ENCODE measurements at regions not wholly inside any gene's neighbourhood (a gene's known extent, or its start where the extent isn't known, plus 50 kb on each side); places are given as distances from the start of the nearest gene placed in this dataset.

GRCh38 chr18:29087616-29088246 lies 910.8 kb upstream of the CDH2 start:
- H3K56ac ChIP-seq (ENCODE audit: insufficient read length, low read depth, low read length), result no peak overlapping the region

More at GRCh38 chr18:29087616-29088246, 910.8 kb upstream of the CDH2 start:
- Mint-ChIP-seq H3K36me3 (ENCODE audit: insufficient read depth in 1 of 3, low read depth in 3 of 3) (no peaks in the 10 kb centered on the region), H3K27me3 (ENCODE audit: low read depth) (no peaks in the 10 kb centered on the region), H3K27ac (no peak overlapping the region), H3K4me1 (peaks cover 17 to 19% of the 10 kb centered on the region in 2 experiments), H3K9me3 (no peaks in the 10 kb centered on the region), H3K4me3 (no peak overlapping the region)
- Histone ChIP-seq H2BK5ac (ENCODE audit: insufficient read length, low read length) (no peak overlapping the region), H4K20me1 (ENCODE audit: control insufficient read depth, insufficient read depth, insufficient read length) (no peaks in the 10 kb centered on the region), H3K9ac (ENCODE audit: extremely low read depth, insufficient read length, low read length) (no peak overlapping the region), H3K79me2 (ENCODE audit: insufficient read depth, low read length) (no peaks in the 10 kb centered on the region), H2AK5ac (ENCODE audit: insufficient read length, low read length) (no peak overlapping the region), H2BK20ac (ENCODE audit: low read depth, low read length, poor library complexity, severe bottlenecking) (no peak overlapping the region), H4K5ac (ENCODE audit: insufficient read length, low read depth, low read length) (no peak overlapping the region), H3K9me3 (ENCODE audit: control insufficient read depth, low read depth, low read length) (no peaks in the 10 kb centered on the region), H2BK12ac (ENCODE audit: insufficient read length, low read depth, low read length) (no peak overlapping the region), H3K4me2 (ENCODE audit: insufficient read depth, insufficient read length, low read length) (no peak overlapping the region), H3K18ac (ENCODE audit: insufficient read length, low read depth, low read length) (no peak overlapping the region), H3T11ph (ENCODE audit: low read length) (no peak overlapping the region), H2AFZ (ENCODE audit: low read length) (no peak overlapping the region), H4K8ac (replicated peaks; ENCODE audit: insufficient read length, low read depth, low read length) (no peak overlapping the region), H3K27me3 (ENCODE audit: insufficient read depth, low read length) (no peaks in the 10 kb centered on the region), H3K4me1 (ENCODE audit: insufficient read depth, low read length) (no peaks in the 10 kb centered on the region; the same call in 1 of the 2 replicates), H3K4ac (ENCODE audit: low read depth, low read length) (no peak overlapping the region), H4K91ac (ENCODE audit: insufficient read length, low read depth, low read length) (no peak overlapping the region), H3K27ac (ENCODE audit: insufficient read length, low read depth, low read length) (no peak overlapping the region), H3K23ac (ENCODE audit: insufficient read length, low read depth, low read length) (no peak overlapping the region), H3K14ac (ENCODE audit: insufficient read depth, low read length) (no peak overlapping the region), H2BK15ac (ENCODE audit: low read depth, low read length) (no peak overlapping the region), H2BK120ac (ENCODE audit: low read depth, low read length, poor library complexity, severe bottlenecking) (no peak overlapping the region), H3K23me2 (ENCODE audit: insufficient read length, low read depth, low read length, poor library complexity, severe bottlenecking) (no peaks in the 10 kb centered on the region), H3K79me1 (ENCODE audit: insufficient read depth, low read depth, low read length, poor library complexity, severe bottlenecking) (no peaks in the 10 kb centered on the region)
- no CpG with 5 or more reads among the region's 3 CpGs for WGBS (ENCODE audit: extremely low coverage, insufficient read length, low lambda C conversion rate)
- no peak for TF ChIP-seq CTCF (conservative IDR thresholded peaks at IDR 0.05)
- no peak for DNase-seq
